Esophagus muscularis mucosa (tissue), 4 donors: ENCODE measurements at regions not wholly inside any gene's neighbourhood (a gene's known extent, or its start where the extent isn't known, plus 50 kb on each side); places are given as distances from the start of the nearest gene placed in this dataset.

Experiments used
- DNase-seq: peaks from one replicate; pipeline ENCODE4 v3.0.0-alpha.2; 2017; ENCODE audit errors: extremely low spot score
- H3K27ac ChIP-seq, 4 donors: fragments of 200-600 bp; sonication (generic); replicated peaks in 1 of 4; 1 replicate in 3 of 4; 2 replicates in 1 of 4; pipeline ENCODE4 v1.5.1; 2016 to 2019; ENCODE audit warnings: mild to moderate bottlenecking in 1 of 4
- H3K27me3 ChIP-seq, 4 donors: fragments of 200-600 bp; sonication (generic); one replicate each; pipeline versions ENCODE4 v1.5.1 to v1.6.0; 2016 to 2019
- H3K36me3 ChIP-seq, 4 donors: fragments of 200-600 bp; sonication (generic); one replicate each; pipeline ENCODE4 v1.5.1; 2016 to 2019
- H3K4me1 ChIP-seq, 4 donors: fragments of 200-600 bp; sonication (generic); one replicate each; pipeline ENCODE4 v1.5.1; 2016 to 2019
- H3K4me3 ChIP-seq, 4 donors: fragments of 200-600 bp; sonication (generic); 1 replicate in 2 of 4; 2 replicates in 2 of 4; pipeline ENCODE4 v1.5.1; 2016 to 2019; ENCODE audit warnings: mild to moderate bottlenecking in 4 of 4, moderate library complexity in 1 of 4
- H3K9me3 ChIP-seq, 4 donors: fragments of 200-600 bp; sonication (generic); 1 replicate in 3 of 4; 2 replicates in 1 of 4; pipeline ENCODE4 v1.5.1; 2016 to 2019
- CTCF ChIP-seq, 3 experiments: fragments of 200-600 bp in 2 of 3; fragments of 450-650 bp in 1 of 3; sonication (generic) in 2 of 3; IDR thresholded peaks; one replicate each; pipeline ENCODE4 v1.5.1; 2017 to 2019; ENCODE audit warnings: antibody characterized with exemption in 3 of 3, mild to moderate bottlenecking in 2 of 3, moderate library complexity in 1 of 3
- EP300 ChIP-seq: sonication (generic); formaldehyde crosslinking; IDR thresholded peaks from one replicate; pipeline ENCODE4 v1.6.1; 2017; ENCODE audit warnings: antibody characterized with exemption
- POLR2A ChIP-seq: fragments of 450-650 bp; IDR thresholded peaks from one replicate; pipeline ENCODE4 v1.6.1; 2017; ENCODE audit warnings: antibody characterized with exemption, moderate library complexity, mild to moderate bottlenecking, low read depth
- POLR2AphosphoS5 ChIP-seq, 2 donors: sonication (generic); formaldehyde crosslinking; IDR thresholded peaks; one replicate each; pipeline ENCODE4 v1.6.1; 2017; ENCODE audit warnings: antibody characterized with exemption in 2 of 2
- WGBS: methylation state at CpG from one replicate; pipeline ENCODE4 v1.1.5; 2018; 5-methylcytosine and 5-hydroxymethylcytosine counted together
- intact Hi-C: fragments of 100-400 bp; cut with DNase I; formaldehyde crosslinking; loops from one replicate; pipeline ENCODE4 v1.15.1; 2023

GRCh38 chr2:144279165-144279564 lies 240.8 kb downstream of the ZEB2 start:
- 97% methylated on average over 3 of the region's 3 CpGs for WGBS
- no peaks in the 10 kb centered on the region for H3K4me1 ChIP-seq
- intact Hi-C loops: no loop called here
- no peak overlapping the region for H3K27ac ChIP-seq
- H3K9me3 ChIP-seq: no peaks in the 10 kb centered on the region
- H3K4me3 ChIP-seq: no peak overlapping the region
- no peaks in the 10 kb centered on the region for H3K36me3 ChIP-seq
- TF ChIP-seq POLR2A (no peak), POLR2AphosphoS5 (IDR thresholded peaks at IDR 0.05) (no peak), EP300 (no peak)
- no peak for DNase-seq
- H3K27me3 ChIP-seq: no peaks in the 10 kb centered on the region

- Histone ChIP-seq H3K27me3 (no peaks in the 10 kb centered on the region), H3K9me3 (no peaks in the 10 kb centered on the region), H3K4me1 (no peaks in the 10 kb centered on the region), H3K27ac (no peak overlapping the region), H3K4me3 (no peak overlapping the region), H3K36me3 (no peaks in the 10 kb centered on the region)
- intact Hi-C loops: no loop called here
- TF ChIP-seq EP300 (no peak), POLR2A (no peak), POLR2AphosphoS5 (IDR thresholded peaks at IDR 0.05) (no peak), CTCF (IDR thresholded peaks at IDR 0.05) (no peak)
- 100% methylated on average over 2 of the region's 2 CpGs for WGBS
- no peak for DNase-seq
Measured at GRCh38 chr2:144277622-144278354, 242.1 kb downstream of the ZEB2 start.

GRCh38 chr2:144275340-144275739 lies 244.6 kb downstream of the ZEB2 start:
- intact Hi-C loops: no loop called here
- TF ChIP-seq POLR2A (no peak), EP300 (no peak), CTCF (IDR thresholded peaks at IDR 0.05) (no peak), POLR2AphosphoS5 (IDR thresholded peaks at IDR 0.05) (no peak)
- no peak overlapping the region for H3K4me3 ChIP-seq
- H3K9me3 ChIP-seq: no peaks in the 10 kb centered on the region
- no peaks in the 10 kb centered on the region for H3K27me3 ChIP-seq
- no peaks in the 10 kb centered on the region for H3K4me1 ChIP-seq
- no peak overlapping the region for H3K27ac ChIP-seq
- no peaks in the 10 kb centered on the region for H3K36me3 ChIP-seq
- DNase-seq: no peak

GRCh38 chr2:144274131-144274530 lies 245.8 kb downstream of the ZEB2 start:
- no peak overlapping the region for H3K27ac ChIP-seq
- 55% methylated on average over 2 of the region's 2 CpGs for WGBS
- DNase-seq: no peak
- H3K4me1 ChIP-seq: no peaks in the 10 kb centered on the region
- no peaks in the 10 kb centered on the region for H3K27me3 ChIP-seq
- H3K9me3 ChIP-seq: no peaks in the 10 kb centered on the region
- TF ChIP-seq POLR2AphosphoS5 (IDR thresholded peaks at IDR 0.05) (no peak), CTCF (IDR thresholded peaks at IDR 0.05) (no peak), EP300 (no peak)
- no peaks in the 10 kb centered on the region for H3K36me3 ChIP-seq
- no peak overlapping the region for H3K4me3 ChIP-seq
- intact Hi-C loops: no loop called here

GRCh38 chr2:144270951-144271350 lies 249.0 kb downstream of the ZEB2 start:
- Histone ChIP-seq H3K27ac (no peak overlapping the region), H3K4me3 (no peak overlapping the region), H3K36me3 (no peaks in the 10 kb centered on the region), H3K9me3 (no peaks in the 10 kb centered on the region), H3K4me1 (no peaks in the 10 kb centered on the region), H3K27me3 (no peaks in the 10 kb centered on the region)
- DNase-seq: no peak
- 98% methylated on average over 1 of the region's 1 CpG for whole genome bisulfite sequencing
- intact Hi-C loops: no loop called here
- TF ChIP-seq POLR2A (no peak), EP300 (no peak), CTCF (IDR thresholded peaks at IDR 0.05) (no peak), POLR2AphosphoS5 (IDR thresholded peaks at IDR 0.05) (no peak)
